ENCODE measurements at regions not wholly inside any gene's neighbourhood (a gene's known extent, or its start where the extent isn't known, plus 50 kb on each side); places are given as distances from the start of the nearest gene placed in this dataset.

GRCh38 chr5:135276151-135276550 lies 122.9 kb downstream of the MACROH2A1 start:
- no peak for FAIRE-seq
- H3K36me3 ChIP-seq (ENCODE audit: control insufficient read depth in 2 of 2, insufficient read depth in 2 of 2, low read length in 1 of 2) = no peaks in the 10 kb centered on the region
- intact Hi-C loops (cut with micrococcal nuclease; ENCODE audit: unreplicated experiment) (no loop called here), in situ Hi-C loops (cut with MboI) (no loop called here)
- H3K27me3 ChIP-seq (replicated peaks in 1 of 2; ENCODE audit: control insufficient read depth in 2 of 2, insufficient read depth in 2 of 2, low read length in 1 of 2) = peaks cover 0 to 3% of the 10 kb centered on the region in 2 experiments; a peak in 2 of 4 replicates
- BruUV-seq (replicated peaks) = no TSS peak
- H3K27ac ChIP-seq (ENCODE audit: control insufficient read depth, insufficient read depth) = no peak overlapping the region
- ATAC-seq = no peak
- H2AFZ ChIP-seq (ENCODE audit: control insufficient read depth, low read depth, low read length) = no peak overlapping the region
- H3K9ac ChIP-seq (ENCODE audit: control insufficient read depth, insufficient read depth, low read length) = no peak overlapping the region
- TF ChIP-seq YY1 (IDR thresholded peaks at IDR 0.05; ENCODE audit: low read depth, low read length) (no peak), POLR2A (IDR thresholded peaks at IDR 0.05; ENCODE audit: low read depth, low read length) (no peak), SUZ12 (IDR thresholded peaks at IDR 0.05; ENCODE audit: unreplicated experiment) (no peak), FOXM1 (IDR thresholded peaks at IDR 0.05; ENCODE audit: low read depth, low read length) (no peak), SREBF1 (IDR thresholded peaks at IDR 0.05; ENCODE audit: low read length) (no peak), POLR2AphosphoS2 (IDR thresholded peaks at IDR 0.05; ENCODE audit: low read depth, low read length) (no peak), MTA3 (IDR thresholded peaks at IDR 0.05; ENCODE audit: borderline replicate concordance, low read length) (no peak), KLF5 (IDR thresholded peaks at IDR 0.05; ENCODE audit: partially characterized antibody) (no peak), RBBP5 (conservative IDR thresholded peaks at IDR 0.05) (no peak), JUND (IDR thresholded peaks at IDR 0.05; ENCODE audit: low read depth, low read length) (no peak), FOS (IDR thresholded peaks at IDR 0.05; ENCODE audit: borderline replicate concordance, extremely low read depth, insufficient read length) (no peak), HDAC2 (IDR thresholded peaks at IDR 0.05) (no peak), GABPA (IDR thresholded peaks at IDR 0.05; ENCODE audit: low read depth) (no peak), FOXK2 (IDR thresholded peaks at IDR 0.05) (no peak)
- H3K4me3 ChIP-seq = no peak overlapping the region
- ChIA-PET RAD21 (ENCODE audit: unreplicated experiment) (no interaction called here), CTCF (no interaction called here), SMC1A (ENCODE audit: uncharacterized antibody, unreplicated experiment) (interaction anchor here (0.5 kb wide), 1 partner anchor 1155 kb away, joined by 3 read pairs; no protein-coding TSS in a partner anchor), POLR2A (interaction anchor here (0.7 kb wide), 1 partner anchor 41 kb away, joined by 3 read pairs; no protein-coding TSS in a partner anchor)
- H4K20me1 ChIP-seq (ENCODE audit: control insufficient read depth, insufficient read depth) = no peaks in the 10 kb centered on the region
- DNase-seq (ENCODE audit: low read depth, low spot score) = no peak
- no peaks in the 10 kb centered on the region for H3K79me2 ChIP-seq (ENCODE audit: control insufficient read depth, insufficient read depth, low read length)
- no peak overlapping the region for H3K4me2 ChIP-seq (ENCODE audit: control insufficient read depth, insufficient read depth)
- H3K9me3 ChIP-seq (replicated peaks; ENCODE audit: control insufficient read depth, insufficient read depth, low read length) = no peaks in the 10 kb centered on the region
- H3K4me1 ChIP-seq (ENCODE audit: control insufficient read depth, insufficient read depth, low read length) = no peaks in the 10 kb centered on the region
- WGBS (ENCODE audit: insufficient coverage, insufficient replicate concordance, low lambda C conversion rate, missing lambda C conversion rate) = 50% methylated on average over 6 of the region's 6 CpGs
